ENCODE measurements at regions not wholly inside any gene's neighbourhood (a gene's known extent, or its start where the extent isn't known, plus 50 kb on each side); places are given as distances from the start of the nearest gene placed in this dataset.

DNA sequence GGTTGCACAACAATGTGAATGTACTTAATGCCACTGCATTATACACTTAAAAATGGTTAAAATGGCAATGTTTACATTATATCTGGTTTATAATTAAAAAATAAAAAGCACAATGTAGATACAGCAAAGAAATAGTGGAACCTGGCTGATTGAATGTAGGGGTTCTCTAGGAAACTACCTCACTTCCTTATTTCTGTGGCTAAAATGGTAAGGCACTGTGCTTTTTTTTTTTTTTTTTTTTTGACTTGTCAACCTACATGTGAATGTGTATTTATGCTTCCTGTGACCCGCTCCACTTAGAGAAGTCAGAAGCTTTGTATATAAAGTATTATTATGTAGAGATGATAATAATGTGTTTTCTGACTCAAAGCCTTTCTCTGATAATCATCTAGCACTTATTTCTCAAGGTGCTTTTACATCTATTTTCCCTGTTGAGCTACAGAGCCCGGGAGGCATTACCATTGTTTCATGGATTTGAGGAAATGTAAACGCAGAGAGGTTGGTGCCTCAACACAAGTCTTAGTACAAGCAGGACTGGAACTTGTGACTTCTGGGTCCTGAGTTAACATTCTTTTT is 55.0 kb downstream of the SOX4 start:
- TF ChIP-seq CTCF (IDR thresholded peaks at IDR 0.05) (no peak), POLR2A (IDR thresholded peaks at IDR 0.05) (no peak)
